MM.1S (cell line): ENCODE measurements at regions not wholly inside any gene's neighbourhood (a gene's known extent, or its start where the extent isn't known, plus 50 kb on each side); places are given as distances from the start of the nearest gene placed in this dataset.

Experiments used
- CTCF ChIP-seq: fragments of 300-600 bp; sonication (generic); IDR thresholded peaks from 2 replicates; pipeline ENCODE4 v1.5.1; 2016; ENCODE audit warnings: antibody characterized with exemption, low read length, mixed read lengths
- EZH2 ChIP-seq: fragments of 300-600 bp; sonication (generic); optimal IDR thresholded peaks from 2 replicates; pipeline ENCODE3; 2017; ENCODE audit warnings: low read depth, mild to moderate bottlenecking, antibody characterized with exemption, low read length, mixed read lengths

GRCh38 chr11:134583397-134583990 is 171.5 kb upstream of the B3GAT1 start:
- TF ChIP-seq CTCF (no peak), EZH2 (no peak)
